ENCODE measurements at regions not wholly inside any gene's neighbourhood (a gene's known extent, or its start where the extent isn't known, plus 50 kb on each side); places are given as distances from the start of the nearest gene placed in this dataset.

DNA sequence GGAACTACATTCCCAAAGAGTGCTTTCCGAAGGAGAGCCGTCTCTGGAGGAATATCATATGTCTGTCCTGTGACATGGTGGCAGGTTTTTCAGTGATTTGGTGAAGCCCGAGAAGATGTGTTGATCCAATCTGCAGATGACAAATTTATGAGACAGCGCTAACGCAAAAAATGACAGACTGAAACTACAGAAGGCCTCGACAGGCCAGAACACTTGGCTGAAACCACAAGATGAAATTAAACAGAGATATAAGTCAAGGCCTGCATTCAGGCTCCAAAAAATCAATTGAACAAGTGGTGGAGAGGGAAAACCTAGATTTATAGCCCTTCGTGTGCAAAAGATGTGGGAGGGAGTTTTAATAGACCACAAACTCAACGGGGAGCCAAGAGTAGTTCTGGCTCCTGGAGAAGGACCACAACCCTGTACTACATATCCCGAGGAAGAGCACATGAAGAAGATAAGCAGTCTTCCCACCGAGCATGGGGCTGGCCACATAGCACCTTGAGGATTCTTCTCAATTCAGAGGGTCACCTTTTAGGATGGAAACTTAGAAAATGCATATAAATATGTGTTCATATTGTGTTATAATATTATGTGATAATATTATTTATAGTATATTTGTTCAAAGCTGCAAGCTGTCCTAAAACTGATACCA, 231.3 kb upstream of the PDE10A start:
- TF ChIP-seq, protein P1, sequence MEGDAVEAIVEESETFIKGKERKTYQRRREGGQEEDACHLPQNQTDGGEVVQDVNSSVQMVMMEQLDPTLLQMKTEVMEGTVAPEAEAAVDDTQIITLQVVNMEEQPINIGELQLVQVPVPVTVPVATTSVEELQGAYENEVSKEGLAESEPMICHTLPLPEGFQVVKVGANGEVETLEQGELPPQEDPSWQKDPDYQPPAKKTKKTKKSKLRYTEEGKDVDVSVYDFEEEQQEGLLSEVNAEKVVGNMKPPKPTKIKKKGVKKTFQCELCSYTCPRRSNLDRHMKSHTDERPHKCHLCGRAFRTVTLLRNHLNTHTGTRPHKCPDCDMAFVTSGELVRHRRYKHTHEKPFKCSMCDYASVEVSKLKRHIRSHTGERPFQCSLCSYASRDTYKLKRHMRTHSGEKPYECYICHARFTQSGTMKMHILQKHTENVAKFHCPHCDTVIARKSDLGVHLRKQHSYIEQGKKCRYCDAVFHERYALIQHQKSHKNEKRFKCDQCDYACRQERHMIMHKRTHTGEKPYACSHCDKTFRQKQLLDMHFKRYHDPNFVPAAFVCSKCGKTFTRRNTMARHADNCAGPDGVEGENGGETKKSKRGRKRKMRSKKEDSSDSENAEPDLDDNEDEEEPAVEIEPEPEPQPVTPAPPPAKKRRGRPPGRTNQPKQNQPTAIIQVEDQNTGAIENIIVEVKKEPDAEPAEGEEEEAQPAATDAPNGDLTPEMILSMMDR (IDR thresholded peaks at IDR 0.05) = no peak
- TF ChIP-seq EP300 (IDR thresholded peaks at IDR 0.05) (no peak), POLR2A (IDR thresholded peaks at IDR 0.05) (no peak), POLR2AphosphoS5 (IDR thresholded peaks at IDR 0.05) (no peak)
